ENCODE measurements at regions not wholly inside any gene's neighbourhood (a gene's known extent, or its start where the extent isn't known, plus 50 kb on each side); places are given as distances from the start of the nearest gene placed in this dataset.

DNA sequence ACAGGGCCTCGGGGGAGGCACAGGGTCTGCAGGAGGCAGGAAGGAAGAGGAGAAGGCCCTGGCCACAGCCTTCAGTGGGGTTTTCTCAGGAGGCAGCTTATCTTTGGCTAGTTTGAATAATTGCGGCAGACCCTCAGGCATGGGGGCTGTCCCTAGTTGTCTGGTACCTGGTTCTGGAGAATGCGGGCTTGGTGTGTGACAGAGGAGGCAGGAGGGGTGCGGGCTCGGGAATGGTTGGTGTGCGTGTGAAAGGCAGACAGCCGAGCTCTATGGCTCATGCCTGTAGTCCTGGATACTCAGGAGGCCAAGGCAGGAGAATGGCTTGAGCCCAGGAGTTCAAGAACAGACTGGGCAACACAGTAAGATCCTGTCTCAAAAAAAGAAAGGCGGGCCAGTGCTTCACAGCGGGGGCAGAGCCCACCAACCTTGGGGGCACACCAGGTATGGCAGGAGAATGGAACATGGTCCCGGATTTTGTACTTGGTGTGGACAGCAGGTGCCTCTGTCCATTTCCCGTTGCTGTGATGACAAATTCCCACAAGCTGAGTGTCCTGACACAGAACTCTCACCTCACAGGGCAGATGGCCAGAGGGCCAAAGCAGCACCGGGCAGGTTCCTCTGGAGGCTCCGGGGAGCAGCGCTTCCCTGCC is 640.6 kb downstream of the TBC1D22A start:
- Histone ChIP-seq H4K20me1 (ENCODE audit: low read length) (no peaks in the 10 kb centered on the region), H3K4me1 (ENCODE audit: insufficient read depth, low read length) (no peaks in the 10 kb centered on the region), H3K4me2 (ENCODE audit: low read length) (no peak overlapping the region), H3K36me3 (ENCODE audit: low read depth, low read length) (no peaks in the 10 kb centered on the region), H3F3A (ENCODE audit: low read length, unreplicated experiment) (no peaks in the 10 kb centered on the region), H3K9ac (ENCODE audit: low read length) (no peak overlapping the region), H3K27me3 (ENCODE audit: low read length) (no peaks in the 10 kb centered on the region), H2AFZ (ENCODE audit: low read length) (no peak overlapping the region), H3K4me3 (ENCODE audit: low read length) (no peak overlapping the region), H3K9me2 (replicated peaks; ENCODE audit: low read length) (no peaks in the 10 kb centered on the region), H3K79me2 (ENCODE audit: low read length) (no peaks in the 10 kb centered on the region), H3K27ac (ENCODE audit: low read length) (no peak overlapping the region), H3K9me3 (ENCODE audit: low read length) (no peaks in the 10 kb centered on the region)
- POLR2A ChIA-PET (ENCODE audit: unreplicated experiment): no interaction called here
- intact Hi-C loops (cut with micrococcal nuclease): no loop called here
- BruUV-seq (replicated peaks): no TSS peak
- ATAC-seq (no peak), DNase-seq (no peak)
- CTCF ChIA-PET: no interaction called here
- TF ChIP-seq EZH2 (IDR thresholded peaks at IDR 0.05; ENCODE audit: low read length, unreplicated experiment) (no peak), CTCF (conservative IDR thresholded peaks at IDR 0.05; ENCODE audit: low read depth, low read length) (no peak), EZH2phosphoT487 (IDR thresholded peaks at IDR 0.05; ENCODE audit: borderline replicate concordance, low read length) (no peak)

DNA sequence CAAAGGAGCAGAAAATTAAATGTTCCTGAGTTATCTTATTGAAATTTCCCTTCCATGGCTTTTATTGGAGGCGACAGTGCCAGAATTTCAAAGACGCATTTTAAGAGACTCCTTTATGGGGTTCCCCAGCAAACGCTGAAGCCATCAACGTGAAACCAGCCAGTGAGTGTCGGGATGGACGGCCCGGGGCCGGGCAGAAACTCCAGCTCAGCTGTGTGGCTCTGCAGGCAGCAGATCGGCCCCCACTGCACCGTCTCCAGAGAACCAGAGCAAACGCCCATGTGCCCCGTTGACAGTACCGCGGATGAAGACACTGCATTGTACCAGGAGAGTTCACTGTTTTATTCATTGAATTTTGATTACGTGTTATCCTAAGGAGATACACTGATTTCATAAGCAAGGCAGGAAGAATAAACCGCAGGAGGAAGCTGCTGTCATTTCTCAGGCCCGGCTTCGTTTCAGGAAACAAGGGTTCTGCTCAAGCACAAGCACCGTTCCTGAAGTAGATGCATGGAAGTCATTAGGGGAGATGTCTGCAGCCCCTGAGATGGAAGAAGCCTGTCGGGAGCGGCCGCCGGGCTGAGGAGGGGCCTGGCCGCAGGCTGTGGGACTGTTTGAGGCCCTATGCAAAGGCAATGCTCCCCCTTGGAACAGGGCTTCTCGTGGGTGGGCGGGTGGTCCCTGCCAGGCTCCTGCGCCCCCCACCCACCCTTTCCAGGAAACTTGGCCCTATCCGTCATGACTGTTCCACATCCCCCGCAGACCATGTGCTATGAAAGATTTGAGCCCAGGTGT is 639.7 kb downstream of the TBC1D22A start:
- ChIA-PET POLR2A (ENCODE audit: unreplicated experiment) (no interaction called here), CTCF (no interaction called here)
- Histone ChIP-seq H3K9me2 (replicated peaks; ENCODE audit: low read length) (no peaks in the 10 kb centered on the region), H3K4me2 (ENCODE audit: low read length) (no peak overlapping the region), H3K27ac (ENCODE audit: low read length) (no peak overlapping the region), H3K4me3 (ENCODE audit: low read length) (no peak overlapping the region), H3F3A (ENCODE audit: low read length, unreplicated experiment) (no peaks in the 10 kb centered on the region), H3K9ac (ENCODE audit: low read length) (no peak overlapping the region), H3K36me3 (ENCODE audit: low read depth, low read length) (no peaks in the 10 kb centered on the region), H3K9me3 (ENCODE audit: low read length) (no peaks in the 10 kb centered on the region), H4K20me1 (ENCODE audit: low read length) (no peaks in the 10 kb centered on the region), H3K4me1 (ENCODE audit: insufficient read depth, low read length) (no peaks in the 10 kb centered on the region), H3K79me2 (ENCODE audit: low read length) (no peaks in the 10 kb centered on the region), H2AFZ (ENCODE audit: low read length) (no peak overlapping the region), H3K27me3 (ENCODE audit: low read length) (no peaks in the 10 kb centered on the region)
- TF ChIP-seq CTCF (conservative IDR thresholded peaks at IDR 0.05; ENCODE audit: low read depth, low read length) (no peak), EZH2 (IDR thresholded peaks at IDR 0.05; ENCODE audit: low read length, unreplicated experiment) (no peak), EZH2phosphoT487 (IDR thresholded peaks at IDR 0.05; ENCODE audit: borderline replicate concordance, low read length) (no peak)
- BruUV-seq (replicated peaks): no TSS peak
- no peak for ATAC-seq
- DNase-seq: no peak
- intact Hi-C loops (cut with micrococcal nuclease): no loop called here

- Histone ChIP-seq H3K9me2 (replicated peaks; ENCODE audit: low read length) (no peaks in the 10 kb centered on the region), H3K9ac (ENCODE audit: low read length) (no peak overlapping the region), H3K9me3 (ENCODE audit: low read length) (no peaks in the 10 kb centered on the region), H3K4me1 (ENCODE audit: insufficient read depth, low read length) (no peaks in the 10 kb centered on the region), H3K27ac (ENCODE audit: low read length) (no peak overlapping the region), H3F3A (ENCODE audit: low read length, unreplicated experiment) (no peaks in the 10 kb centered on the region), H4K20me1 (ENCODE audit: low read length) (no peaks in the 10 kb centered on the region), H3K4me2 (ENCODE audit: low read length) (no peak overlapping the region), H3K27me3 (ENCODE audit: low read length) (no peaks in the 10 kb centered on the region), H3K36me3 (ENCODE audit: low read depth, low read length) (no peaks in the 10 kb centered on the region), H2AFZ (ENCODE audit: low read length) (no peak overlapping the region), H3K4me3 (ENCODE audit: low read length) (no peak overlapping the region), H3K79me2 (ENCODE audit: low read length) (no peaks in the 10 kb centered on the region)
- ATAC-seq: no peak
- intact Hi-C loops (cut with micrococcal nuclease): no loop called here
- TF ChIP-seq EZH2phosphoT487 (IDR thresholded peaks at IDR 0.05; ENCODE audit: borderline replicate concordance, low read length) (no peak), CTCF (conservative IDR thresholded peaks at IDR 0.05; ENCODE audit: low read depth, low read length) (no peak), EZH2 (IDR thresholded peaks at IDR 0.05; ENCODE audit: low read length, unreplicated experiment) (no peak)
- ChIA-PET CTCF (no interaction called here), POLR2A (ENCODE audit: unreplicated experiment) (no interaction called here)
- no TSS peak for BruUV-seq (replicated peaks)
- DNase-seq: no peak
These were observed 639.1 kb downstream of the TBC1D22A start for GRCh38 chr22:47401592-47401898.

All from PC-3 (cell line).